ENCODE measurements at regions not wholly inside any gene's neighbourhood (a gene's known extent, or its start where the extent isn't known, plus 50 kb on each side); places are given as distances from the start of the nearest gene placed in this dataset.

- DNase-seq: no peak
Measured at GRCh38 chr1:82718719-82719419, 918.1 kb downstream of the ADGRL2 start.

- no peak for DNase-seq
Measured at GRCh38 chr1:82710091-82710490, 909.4 kb downstream of the ADGRL2 start.

GRCh38 chr1:82707681-82708080, 906.9 kb downstream of the ADGRL2 start:
- no peak for DNase-seq

DNA sequence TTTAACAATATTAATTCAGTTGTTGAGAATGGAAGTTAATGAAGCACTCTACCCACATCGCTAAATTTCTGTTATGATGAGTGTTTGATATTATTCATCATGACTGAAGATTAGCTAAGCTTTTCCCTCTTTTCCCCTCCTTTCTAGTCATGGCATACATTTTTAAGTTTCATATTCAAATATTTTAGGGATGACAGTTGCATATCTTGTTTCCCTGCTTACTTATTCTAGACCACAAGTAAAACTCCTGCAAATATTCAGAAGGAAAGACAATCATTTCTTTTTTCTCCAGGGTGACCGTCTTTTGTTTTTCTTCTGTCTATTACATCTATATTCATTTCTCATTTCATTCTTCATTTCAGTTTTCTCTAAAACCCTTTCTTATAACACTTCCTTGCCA, 906.0 kb downstream of the ADGRL2 start:
- no peak for DNase-seq

GRCh38 chr1:82704966-82705365, 904.2 kb downstream of the ADGRL2 start:
- DNase-seq: no peak

DNA sequence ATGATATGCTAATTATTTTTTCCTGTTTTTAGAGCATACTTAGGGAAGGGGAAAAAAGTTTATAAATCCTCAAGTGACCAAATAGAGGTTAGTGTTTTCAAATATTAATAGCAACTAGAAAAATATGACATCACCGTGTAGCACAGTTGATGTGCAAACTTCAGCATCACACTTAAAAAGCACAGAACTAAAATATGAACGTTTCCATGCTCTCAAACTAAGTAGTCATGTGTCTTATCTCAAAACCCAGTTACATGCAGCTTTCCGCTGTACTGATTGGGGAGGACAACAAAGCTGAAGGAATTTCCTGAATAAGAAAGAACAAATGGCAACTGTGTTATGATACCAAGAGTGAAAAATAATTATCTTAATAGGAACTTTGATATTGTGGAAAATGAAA, 903.7 kb downstream of the ADGRL2 start:
- no peak for DNase-seq

DNA sequence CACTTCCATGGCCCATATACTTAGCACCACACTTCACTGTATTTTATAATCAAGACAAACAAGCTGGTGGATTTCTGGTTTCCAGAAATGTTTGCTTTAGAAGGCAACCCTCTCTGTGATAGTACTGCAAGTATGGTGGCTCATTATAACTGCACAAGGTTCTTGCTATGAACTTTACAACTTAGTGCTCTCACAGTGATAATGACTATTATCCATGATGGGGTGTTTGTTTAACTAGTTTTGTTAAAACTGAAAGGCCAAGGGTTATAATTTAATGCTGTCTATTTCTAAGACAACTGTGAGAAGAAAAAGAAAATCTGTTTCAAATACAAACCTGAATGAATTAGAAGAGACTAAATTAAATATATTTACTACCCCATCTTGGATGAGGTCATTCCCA, 903.2 kb downstream of the ADGRL2 start:
- no peak for DNase-seq

GRCh38 chr1:82700476-82700875, 899.7 kb downstream of the ADGRL2 start:
- no peak for DNase-seq

GRCh38 chr1:82697965-82698364, 897.2 kb downstream of the ADGRL2 start:
- no peak for DNase-seq

DNA sequence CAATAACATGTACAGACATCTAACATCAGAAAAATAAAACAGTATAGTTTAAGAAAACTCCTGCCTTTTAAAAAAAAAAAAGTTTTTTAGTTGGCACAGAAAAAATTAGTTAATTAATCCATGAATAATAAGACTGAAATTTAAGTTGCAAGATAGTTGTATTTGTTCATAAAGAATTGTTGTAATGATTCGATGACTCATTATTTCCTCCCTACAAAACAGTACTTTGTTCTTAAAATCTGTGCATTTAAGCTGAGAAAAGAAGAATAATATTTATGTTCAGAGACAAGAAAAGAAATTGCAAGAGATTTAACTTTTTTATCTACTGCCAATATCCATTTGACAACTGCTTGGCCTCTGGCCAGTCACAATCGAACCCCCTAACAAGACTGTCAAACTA, 894.7 kb downstream of the ADGRL2 start:
- DNase-seq: no peak

DNA sequence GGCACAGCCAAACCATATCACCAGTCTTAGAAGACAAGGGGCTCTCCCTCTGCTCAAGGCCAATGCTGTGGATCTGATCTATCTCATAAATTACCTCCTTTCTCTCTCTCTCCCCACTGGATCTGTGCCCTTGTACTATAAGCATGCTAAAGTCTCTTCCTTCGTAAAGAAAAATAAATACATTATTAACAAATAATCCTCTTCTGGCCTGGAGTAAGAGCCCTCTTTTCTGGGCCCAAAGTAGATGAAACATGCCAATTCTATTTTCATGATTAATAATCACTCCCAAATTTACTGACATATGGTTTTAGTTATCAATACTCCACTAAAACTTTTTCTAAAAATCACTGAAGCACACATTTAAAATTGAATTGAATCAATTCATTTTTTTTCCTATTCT, 889.7 kb downstream of the ADGRL2 start:
- DNase-seq: no peak

- no peak for DNase-seq
Measured at GRCh38 chr1:82689217-82689616, 888.5 kb downstream of the ADGRL2 start.

GRCh38 chr1:82686774-82687173, 886.0 kb downstream of the ADGRL2 start:
- DNase-seq: no peak

GRCh38 chr1:82646888-82647287, 846.2 kb downstream of the ADGRL2 start:
- DNase-seq: no peak

DNA sequence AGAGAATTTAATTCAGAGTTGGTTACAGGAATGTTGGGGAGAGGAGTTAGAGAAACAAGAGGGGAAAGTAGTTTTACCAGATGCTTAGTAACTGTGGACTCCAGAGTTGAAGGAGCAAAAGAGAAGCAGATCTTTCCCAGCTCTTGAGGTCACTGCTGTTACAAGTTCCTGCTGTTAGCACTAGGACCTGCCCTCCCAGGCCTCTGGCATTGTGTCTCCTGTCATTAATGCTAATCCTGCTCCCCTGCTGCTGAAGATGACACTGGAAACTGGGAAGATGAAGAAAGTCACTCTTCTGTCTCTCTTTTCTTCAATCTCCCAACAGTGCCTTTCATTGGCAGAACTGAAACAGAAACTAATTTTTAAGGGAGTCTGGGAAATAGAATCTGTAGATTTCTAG, 845.6 kb downstream of the ADGRL2 start:
- DNase-seq: no peak

DNA sequence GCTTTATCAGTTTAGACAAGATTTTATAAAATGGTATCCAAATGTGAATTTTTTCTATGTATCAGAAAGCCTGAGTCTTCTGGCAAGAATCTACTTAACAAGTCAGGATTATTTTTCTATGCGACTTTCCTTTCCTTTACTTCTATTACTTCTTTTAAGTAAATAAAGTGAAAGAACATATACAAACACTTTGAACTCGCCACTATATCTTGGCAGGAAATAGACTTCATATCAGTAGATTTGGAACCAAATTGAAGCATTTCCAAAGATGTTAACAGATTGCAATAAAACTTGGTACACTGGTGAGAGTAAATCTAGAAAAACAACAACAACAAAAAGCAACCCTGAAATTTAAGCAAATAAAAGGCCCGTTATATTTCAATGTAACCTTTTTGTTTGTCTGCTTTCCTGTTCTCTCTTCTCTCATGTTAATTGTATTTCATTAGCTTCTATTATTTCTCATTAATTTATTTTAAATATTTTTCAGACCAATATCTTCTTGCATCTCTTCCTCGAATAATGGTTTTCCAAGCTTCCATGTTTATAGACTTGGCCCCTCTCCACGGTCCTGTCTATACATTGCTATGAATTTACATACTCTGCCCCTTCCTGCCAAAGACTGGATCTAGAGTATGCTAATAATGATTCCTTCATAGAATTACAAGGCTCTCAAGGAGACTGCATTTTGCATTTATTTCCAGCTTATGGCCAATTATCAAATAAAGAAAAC, 843.6 kb downstream of the ADGRL2 start:
- no peak for DNase-seq

DNA sequence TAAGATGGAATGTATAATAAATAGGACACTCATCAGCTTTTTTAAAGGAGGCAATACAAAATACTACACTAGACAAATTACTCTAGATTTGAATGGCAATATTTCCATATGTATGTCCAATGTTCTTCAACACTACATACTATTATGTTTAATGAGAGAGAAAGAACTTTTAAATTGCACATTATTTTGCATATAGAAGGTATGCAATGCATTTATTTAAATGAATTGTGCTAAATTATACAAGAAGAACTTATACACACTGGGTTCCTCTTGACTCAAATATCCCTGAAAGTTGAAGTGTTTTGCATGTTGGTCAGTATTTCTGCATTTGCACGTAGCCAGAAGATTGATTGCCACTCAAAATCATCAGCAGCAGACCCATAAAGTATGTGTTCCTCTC, 839.6 kb downstream of the ADGRL2 start:
- no peak for DNase-seq

DNA sequence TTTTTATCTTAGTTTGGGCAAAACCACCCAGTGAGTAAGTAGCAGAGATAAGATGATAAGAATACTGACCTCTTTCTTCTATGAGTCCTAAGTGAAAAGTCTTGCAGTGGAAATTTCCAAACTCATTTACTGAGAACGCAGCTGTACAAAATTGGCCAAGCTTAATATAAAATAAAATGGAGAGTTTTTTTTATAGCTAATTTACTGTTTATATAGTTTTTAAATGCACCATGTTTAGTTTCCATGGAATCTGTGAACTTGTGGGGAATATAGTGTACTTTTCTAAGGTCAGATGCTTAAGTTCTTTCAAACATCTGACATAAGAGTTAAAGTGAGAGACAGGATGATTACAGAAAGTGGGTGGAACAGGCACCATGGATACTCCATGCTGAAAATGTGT, 833.5 kb downstream of the ADGRL2 start:
- DNase-seq: no peak

DNA sequence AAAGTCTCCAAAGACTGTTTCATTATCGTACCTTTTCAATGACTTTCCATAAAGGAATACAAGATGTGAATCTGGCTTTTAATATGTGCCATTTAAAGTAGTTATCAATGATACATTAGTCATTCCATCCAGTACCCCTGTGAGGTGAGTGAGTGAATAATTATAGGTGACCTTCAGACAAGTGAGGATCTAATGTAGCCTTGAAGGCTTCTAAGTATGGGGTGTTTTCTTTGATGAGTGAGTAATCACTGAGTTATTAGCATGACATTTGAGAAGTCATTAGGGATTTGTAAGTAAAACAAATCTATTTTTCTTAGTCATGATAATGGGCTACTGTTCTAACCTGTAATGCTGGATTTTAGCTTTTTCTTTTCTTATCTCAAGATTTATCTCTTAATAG, 831.4 kb downstream of the ADGRL2 start:
- DNase-seq: no peak

DNA sequence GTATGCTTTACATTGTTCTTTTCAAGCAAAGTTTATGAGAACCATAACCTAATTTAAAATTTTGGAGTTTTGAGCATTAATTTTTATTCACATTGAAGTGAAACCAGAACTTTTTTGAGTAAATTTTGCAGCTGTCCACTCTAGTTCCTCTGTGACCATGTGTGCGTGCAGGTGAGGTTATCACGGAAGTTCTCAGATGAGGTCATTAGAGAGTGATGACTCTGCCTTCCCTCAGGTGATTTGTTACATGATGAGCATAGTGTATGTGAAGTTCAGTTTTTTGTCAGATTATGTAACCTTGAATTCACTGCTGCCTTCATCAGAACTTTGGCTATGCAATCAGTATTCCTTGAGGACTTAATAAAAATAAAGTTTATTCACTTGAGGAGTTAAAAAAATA, 828.2 kb downstream of the ADGRL2 start:
- no peak for DNase-seq

DNA sequence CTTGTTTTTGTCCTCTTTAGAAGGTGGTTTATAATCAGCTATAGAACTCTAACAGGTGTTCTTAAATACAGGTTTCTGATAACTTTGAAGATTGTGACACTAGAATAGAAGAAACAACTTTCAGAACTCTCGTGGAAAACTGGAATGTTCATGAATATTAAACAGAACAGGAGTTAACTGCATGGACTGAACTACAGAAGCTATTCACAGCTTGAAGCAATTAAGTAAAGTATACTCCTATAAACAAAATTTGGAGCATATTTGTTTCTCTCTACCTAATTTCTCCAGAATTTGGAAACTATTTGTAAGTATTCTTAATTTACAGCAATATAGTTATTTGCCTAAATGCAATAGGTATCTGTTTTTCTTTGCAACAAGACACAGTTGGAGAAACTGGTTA, 824.8 kb downstream of the ADGRL2 start:
- no peak for DNase-seq

GRCh38 chr1:82621076-82621475, 820.3 kb downstream of the ADGRL2 start:
- DNase-seq: no peak

DNA sequence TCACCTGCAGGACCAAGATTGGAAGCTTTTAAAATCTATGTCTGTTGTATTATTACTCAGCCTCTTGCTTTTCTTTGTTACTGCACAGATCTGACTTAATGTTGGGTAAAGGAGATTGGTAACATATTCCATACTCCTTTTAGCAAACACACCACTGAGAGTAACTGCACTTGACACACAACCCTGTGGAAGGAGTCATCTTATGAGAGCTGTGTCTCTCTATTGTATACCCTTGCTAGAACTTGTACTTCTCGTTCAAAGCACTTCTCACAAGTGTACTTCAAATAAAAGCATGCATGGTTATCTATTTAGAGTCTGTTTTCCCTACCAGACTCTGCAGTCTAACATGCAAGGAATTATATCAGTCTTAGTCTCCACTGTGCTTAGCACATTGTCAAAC, 813.4 kb downstream of the ADGRL2 start:
- no peak for DNase-seq

- no peak for DNase-seq
Measured at GRCh38 chr1:82612986-82613385, 812.3 kb downstream of the ADGRL2 start.

GRCh38 chr1:82606546-82606945, 805.8 kb downstream of the ADGRL2 start:
- DNase-seq: no peak

Data from CD4-positive, alpha-beta T cell treated with Interleukin-15 for 1 hour (primary cell).